GM12878 (cell line): ENCODE measurements at regions not wholly inside any gene's neighbourhood (a gene's known extent, or its start where the extent isn't known, plus 50 kb on each side); places are given as distances from the start of the nearest gene placed in this dataset.

Experiments used
- ATAC-seq: fragments of 200-7000 bp; cut with Tn5 transposase; 3 replicates; pipeline ENCODE4 v1.9.1; 2020; ENCODE audit warnings: mild to moderate bottlenecking, moderate library complexity
- BruUV-seq: library from RNA; stranded (reverse); fragments of 400-500 nt; replicated peaks from 2 replicates; lab custom pipeline; 2021; lab: Mats Ljungman, UMichigan
- CTCF ChIA-PET: fragments of 300-600 bp; sonication (Branson Sonifier 250); formaldehyde crosslinking; extraction: SDS; loops from one replicate; lab custom pipeline; 2021; ENCODE audit warnings: inconsistent platforms; lab: Yijun Ruan, JAX
- POLR2A ChIA-PET: fragments of 350-600 bp; formaldehyde crosslinking; extraction: SDS; loops from one replicate; lab custom pipeline; 2021; ENCODE audit warnings: inconsistent platforms; lab: Charles Lee
- RAD21 ChIA-PET: fragments of 300-600 bp; sonication (Branson Sonifier 250); formaldehyde crosslinking; loops from one replicate; lab custom pipeline; 2023; ENCODE audit warnings: antibody characterized with exemption; ENCODE audit not compliant: unreplicated experiment; lab: Charles Lee
- SMC1A ChIA-PET: fragments of 300-600 bp; sonication (Branson Sonifier 250); formaldehyde crosslinking; loops from one replicate; lab custom pipeline; 2023; ENCODE audit not compliant: unreplicated experiment, uncharacterized antibody; lab: Charles Lee
- DNase-seq: peaks from one replicate; pipeline ENCODE4 v3.0.0-alpha.2; 2011; ENCODE audit warnings: low read depth, low spot score
- FAIRE-seq: peaks from 3 replicates; lab custom pipeline; 2011; peaks lifted over from hg19 to GRCh38; lab: Jason Lieb, UNC
- H2AFZ ChIP-seq: 2 replicates; pipeline ENCODE4 v1.6.0; 2011; ENCODE audit warnings: low read depth, low read length, control low read depth; ENCODE audit not compliant: control insufficient read depth
- H3K27ac ChIP-seq: 2 replicates; pipeline ENCODE4 v1.5.1; 2011; ENCODE audit warnings: control low read depth; ENCODE audit not compliant: control insufficient read depth, insufficient read depth
- H3K27me3 ChIP-seq, 2 experiments: replicated peaks in 1 of 2; 2 replicates each; pipeline versions ENCODE4 v1.6.0 to v1.6.1; 2011; ENCODE audit warnings: low read length in 1 of 2; ENCODE audit not compliant: control insufficient read depth in 2 of 2, insufficient read depth in 2 of 2
- H3K36me3 ChIP-seq, 2 experiments: 2 replicates each; pipeline ENCODE4 v1.5.1; 2011; ENCODE audit warnings: low read length in 1 of 2; ENCODE audit not compliant: control insufficient read depth in 2 of 2, insufficient read depth in 2 of 2
- H3K4me1 ChIP-seq: 2 replicates; pipeline ENCODE4 v1.6.1; 2011; ENCODE audit warnings: mild to moderate bottlenecking, low read length, moderate library complexity, mixed read lengths; ENCODE audit not compliant: control insufficient read depth, insufficient read depth
- H3K4me2 ChIP-seq: 2 replicates; pipeline ENCODE4 v1.6.0; 2011; ENCODE audit warnings: control low read depth; ENCODE audit not compliant: control insufficient read depth, insufficient read depth
- H3K4me3 ChIP-seq: fragments of 200-600 bp; sonication (generic); 2 replicates; pipeline ENCODE4 v1.5.1; 2016
- H3K79me2 ChIP-seq: 2 replicates; pipeline ENCODE4 v1.6.0; 2011; ENCODE audit warnings: low read length; ENCODE audit not compliant: control insufficient read depth, insufficient read depth
- H3K9ac ChIP-seq: 2 replicates; pipeline ENCODE4 v1.8.0; 2011; ENCODE audit warnings: low read length, control low read depth, mixed read lengths; ENCODE audit not compliant: control insufficient read depth, insufficient read depth
- H3K9me3 ChIP-seq: replicated peaks from 3 replicates; pipeline ENCODE4 v1.5.1; 2011; ENCODE audit warnings: mild to moderate bottlenecking, low read length; ENCODE audit not compliant: control insufficient read depth, insufficient read depth
- H4K20me1 ChIP-seq: 2 replicates; pipeline ENCODE4 v1.6.0; 2011; ENCODE audit not compliant: control insufficient read depth, insufficient read depth
- CREB1 ChIP-seq: IDR thresholded peaks from 2 replicates; pipeline ENCODE4 v1.6.1; 2012; ENCODE audit warnings: low read depth, mild to moderate bottlenecking, inconsistent platforms
- HDAC6 ChIP-seq: fragments of 200-600 bp; sonication (generic); IDR thresholded peaks from one replicate; pipeline ENCODE4 v1.8.0; 2017; ENCODE audit warnings: antibody characterized with exemption; ENCODE audit not compliant: unreplicated experiment
- IKZF2 ChIP-seq, 2 experiments: fragments of 450-650 bp; IDR thresholded peaks; 2 replicates each; pipeline ENCODE4 v1.6.1; 2017; ENCODE audit warnings: mild to moderate bottlenecking in 2 of 2, moderate library complexity in 2 of 2
- MEF2B ChIP-seq: fragments of 450-650 bp; IDR thresholded peaks from 2 replicates; pipeline ENCODE4 v1.6.1; 2018; ENCODE audit warnings: mild to moderate bottlenecking, moderate library complexity; ENCODE audit not compliant: partially characterized antibody, poor library complexity, severe bottlenecking
- NFIC ChIP-seq: IDR thresholded peaks from 2 replicates; pipeline ENCODE4 v1.6.1; 2012; ENCODE audit warnings: low read depth, mild to moderate bottlenecking, inconsistent platforms, low read length, moderate library complexity
- NFXL1 ChIP-seq: fragments of 450-650 bp; IDR thresholded peaks from 2 replicates; pipeline ENCODE4 v1.6.1; 2017; ENCODE audit warnings: antibody characterized with exemption, mild to moderate bottlenecking, borderline replicate concordance
- NRF1 ChIP-seq: conservative IDR thresholded peaks from 2 replicates; pipeline ENCODE4 v1.6.1; 2011; ENCODE audit warnings: mild to moderate bottlenecking, low read depth, low read length, improper control_type of control experiment
- RAD21 ChIP-seq: IDR thresholded peaks from 2 replicates; pipeline ENCODE4 v1.6.1; 2011; ENCODE audit warnings: mild to moderate bottlenecking, low read depth, low read length, moderate library complexity; ENCODE audit not compliant: insufficient read depth
- SMAD1 ChIP-seq: fragments of 450-650 bp; IDR thresholded peaks from 2 replicates; pipeline ENCODE4 v1.6.1; 2018; ENCODE audit warnings: mild to moderate bottlenecking, low read depth; ENCODE audit not compliant: partially characterized antibody
- ZSCAN29 ChIP-seq: fragments of 450-650 bp; IDR thresholded peaks from 2 replicates; pipeline ENCODE4 v1.6.1; 2017; ENCODE audit warnings: mild to moderate bottlenecking, moderate library complexity
- WGBS: methylation state at CpG from one replicate; pipeline ENCODE4 v1.1.6; 2016; ENCODE audit warnings: low lambda C conversion rate; ENCODE audit not compliant: insufficient replicate concordance, insufficient coverage; ENCODE audit errors: missing lambda C conversion rate; 5-methylcytosine and 5-hydroxymethylcytosine counted together
- in situ Hi-C: fragments of 300-500 bp; cut with MboI; formaldehyde crosslinking; loops from 9 replicates; pipeline ENCODE4 v1.14.3; 2018; ENCODE audit warnings: mixed read lengths
- intact Hi-C: fragments of 100-400 bp; cut with micrococcal nuclease; formaldehyde crosslinking; loops from one replicate; pipeline ENCODE4 v1.14.2; 2022; ENCODE audit not compliant: unreplicated experiment
- TF ChIP-seq, protein P1 (sequence below): fragments of 450-650 bp; formaldehyde crosslinking; IDR thresholded peaks from 2 replicates; pipeline ENCODE4 v1.5.0; 2022; ENCODE audit warnings: mild to moderate bottlenecking, missing genetic modification characterization

DNA sequence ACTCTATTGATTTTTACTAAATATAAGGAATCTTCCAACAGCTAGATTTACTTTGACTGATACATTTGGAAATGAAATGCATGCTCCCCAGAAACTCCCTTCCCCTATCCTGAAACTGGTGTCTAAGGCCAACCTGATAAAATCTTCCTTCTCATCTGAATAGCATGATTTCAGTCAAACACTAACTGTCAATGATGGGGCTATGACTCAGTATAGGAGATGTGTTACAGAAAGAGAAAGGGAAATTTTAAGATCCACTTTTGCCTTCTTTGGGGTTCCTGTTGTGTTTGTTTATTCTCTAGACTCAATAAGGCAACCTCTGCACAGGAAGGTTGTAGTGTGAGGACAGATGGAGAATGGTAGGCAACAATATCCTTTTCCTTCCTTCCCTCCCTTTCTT is 160.7 kb downstream of the MOSPD2 start (continued):
- TF ChIP-seq RAD21 = no peak
- no peak for TF ChIP-seq CREB1
- no peak for TF ChIP-seq ZSCAN29
- TF ChIP-seq SMAD1 = no peak
- TF ChIP-seq NFXL1 = no peak
- TF ChIP-seq, protein P1, sequence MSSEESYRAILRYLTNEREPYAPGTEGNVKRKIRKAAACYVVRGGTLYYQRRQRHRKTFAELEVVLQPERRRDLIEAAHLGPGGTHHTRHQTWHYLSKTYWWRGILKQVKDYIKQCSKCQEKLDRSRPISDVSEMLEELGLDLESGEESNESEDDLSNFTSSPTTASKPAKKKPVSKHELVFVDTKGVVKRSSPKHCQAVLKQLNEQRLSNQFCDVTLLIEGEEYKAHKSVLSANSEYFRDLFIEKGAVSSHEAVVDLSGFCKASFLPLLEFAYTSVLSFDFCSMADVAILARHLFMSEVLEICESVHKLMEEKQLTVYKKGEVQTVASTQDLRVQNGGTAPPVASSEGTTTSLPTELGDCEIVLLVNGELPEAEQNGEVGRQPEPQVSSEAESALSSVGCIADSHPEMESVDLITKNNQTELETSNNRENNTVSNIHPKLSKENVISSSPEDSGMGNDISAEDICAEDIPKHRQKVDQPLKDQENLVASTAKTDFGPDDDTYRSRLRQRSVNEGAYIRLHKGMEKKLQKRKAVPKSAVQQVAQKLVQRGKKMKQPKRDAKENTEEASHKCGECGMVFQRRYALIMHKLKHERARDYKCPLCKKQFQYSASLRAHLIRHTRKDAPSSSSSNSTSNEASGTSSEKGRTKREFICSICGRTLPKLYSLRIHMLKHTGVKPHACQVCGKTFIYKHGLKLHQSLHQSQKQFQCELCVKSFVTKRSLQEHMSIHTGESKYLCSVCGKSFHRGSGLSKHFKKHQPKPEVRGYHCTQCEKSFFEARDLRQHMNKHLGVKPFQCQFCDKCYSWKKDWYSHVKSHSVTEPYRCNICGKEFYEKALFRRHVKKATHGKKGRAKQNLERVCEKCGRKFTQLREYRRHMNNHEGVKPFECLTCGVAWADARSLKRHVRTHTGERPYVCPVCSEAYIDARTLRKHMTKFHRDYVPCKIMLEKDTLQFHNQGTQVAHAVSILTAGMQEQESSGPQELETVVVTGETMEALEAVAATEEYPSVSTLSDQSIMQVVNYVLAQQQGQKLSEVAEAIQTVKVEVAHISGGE (CRISPR knock-in tag) = no peak
- no peak for TF ChIP-seq HDAC6
- no peak for TF ChIP-seq NFIC

DNA sequence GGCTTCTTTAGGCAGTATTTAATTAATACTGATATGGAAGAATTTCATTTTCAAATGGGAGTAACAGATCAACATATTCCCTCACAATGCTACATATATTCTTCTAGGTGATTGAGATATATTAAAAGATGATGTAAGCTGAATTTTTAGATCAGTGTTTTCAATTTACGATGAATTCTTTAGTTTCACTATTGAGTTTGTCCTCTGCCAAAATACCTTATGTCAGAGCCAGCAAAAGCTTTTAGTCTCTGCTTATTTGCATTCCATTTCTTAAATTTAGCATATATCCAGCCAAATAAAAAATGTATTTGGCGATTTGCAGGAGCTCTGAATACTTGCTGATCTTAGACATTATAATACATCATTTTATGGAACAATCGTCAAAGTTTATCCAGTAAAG is 144.3 kb downstream of the MOSPD2 start:
- BruUV-seq = no TSS peak
- 57% methylated on average over 3 of the region's 3 CpGs for WGBS
- ChIA-PET CTCF (no interaction called here), SMC1A (interaction anchor here (0.6 kb wide), 1 partner anchor 242 kb away, joined by 3 read pairs; no protein-coding TSS in a partner anchor), RAD21 (no interaction called here), POLR2A (no interaction called here)
- ATAC-seq (no peak), DNase-seq (no peak), FAIRE-seq (no peak)
- Histone ChIP-seq H3K9me3 (no peaks in the 10 kb centered on the region), H2AFZ (no peak overlapping the region), H3K9ac (no peak overlapping the region), H3K36me3 (no peaks in the 10 kb centered on the region), H3K4me1 (no peaks in the 10 kb centered on the region), H3K27me3 (no peaks in the 10 kb centered on the region), H3K4me2 (no peak overlapping the region), H3K4me3 (no peak overlapping the region), H3K79me2 (no peaks in the 10 kb centered on the region), H4K20me1 (no peaks in the 10 kb centered on the region), H3K27ac (no peak overlapping the region)
- TF ChIP-seq NRF1 (no peak), MEF2B (no peak), IKZF2 (IDR thresholded peaks at IDR 0.05) (no peak)
- intact Hi-C loops = no loop called here
- in situ Hi-C loops = no loop called here
